Body of pancreas (tissue), 4 donors: ENCODE measurements at regions not wholly inside any gene's neighbourhood (a gene's known extent, or its start where the extent isn't known, plus 50 kb on each side); places are given as distances from the start of the nearest gene placed in this dataset.
"Not testable (repeated sequence)": the region's sequence is repeated elsewhere in the genome, so short reads cannot be mapped to it uniquely, and the experiment has no call there.

Experiments
- ATAC-seq: fragments of 150-250 bp; one replicate; pipeline ENCODE4 v1.9.1; 2016
- DNase-seq, 4 donors: peaks; one replicate each; pipeline ENCODE4 v3.0.0-alpha.2; 2019
- H3K27ac ChIP-seq, 4 donors: fragments of 200-600 bp; sonication (generic); 1 replicate in 3 of 4; 2 replicates in 1 of 4; pipeline versions ENCODE4 v1.5.1 to v1.6.1; 2016 to 2019; ENCODE audit warnings: mild to moderate bottlenecking in 1 of 4, mixed read lengths in 1 of 4, moderate library complexity in 1 of 4
- H3K27me3 ChIP-seq, 2 donors: fragments of 200-600 bp; sonication (generic); one replicate each; pipeline ENCODE4 v1.6.0; 2016; ENCODE audit warnings: mild to moderate bottlenecking in 1 of 2
- H3K36me3 ChIP-seq, 2 donors: fragments of 200-600 bp; sonication (generic); replicated peaks in 1 of 2; 2 replicates each; pipeline ENCODE4 v1.5.1; 2016; ENCODE audit warnings: low read depth in 2 of 2; ENCODE audit not compliant: insufficient read depth in 1 of 2
- H3K4me1 ChIP-seq: fragments of 200-600 bp; sonication (generic); one replicate; pipeline ENCODE4 v1.6.0; 2016
- H3K4me3 ChIP-seq, 2 donors: fragments of 200-600 bp; sonication (generic); 1 replicate in 1 of 2; 2 replicates in 1 of 2; pipeline ENCODE4 v1.5.1; 2016 to 2019
- H3K9me3 ChIP-seq, 3 donors: fragments of 200-600 bp; sonication (generic); 1 replicate in 2 of 3; 2 replicates in 1 of 3; pipeline ENCODE4 v1.5.1; 2016
- CTCF ChIP-seq, 7 experiments: fragments of 450-650 bp in 4 of 7; fragments of 200-600 bp in 3 of 7; sonication (generic) in 3 of 7; IDR thresholded peaks; one replicate each; pipeline ENCODE4 v1.5.1; 2016 to 2019; ENCODE audit warnings: antibody characterized with exemption in 7 of 7
- POLR2A ChIP-seq, 3 donors: fragments of 450-650 bp; IDR thresholded peaks; one replicate each; pipeline ENCODE4 v1.6.1; 2016; ENCODE audit warnings: antibody characterized with exemption in 3 of 3, mild to moderate bottlenecking in 2 of 3
- WGBS, 2 donors: methylation state at CpG; one replicate each; pipeline ENCODE4 v1.1.5; 2017; 5-methylcytosine and 5-hydroxymethylcytosine counted together
- intact Hi-C: fragments of 100-400 bp; cut with DNase I; formaldehyde crosslinking; loops from one replicate; pipeline ENCODE4 v1.15.1; 2023

DNA sequence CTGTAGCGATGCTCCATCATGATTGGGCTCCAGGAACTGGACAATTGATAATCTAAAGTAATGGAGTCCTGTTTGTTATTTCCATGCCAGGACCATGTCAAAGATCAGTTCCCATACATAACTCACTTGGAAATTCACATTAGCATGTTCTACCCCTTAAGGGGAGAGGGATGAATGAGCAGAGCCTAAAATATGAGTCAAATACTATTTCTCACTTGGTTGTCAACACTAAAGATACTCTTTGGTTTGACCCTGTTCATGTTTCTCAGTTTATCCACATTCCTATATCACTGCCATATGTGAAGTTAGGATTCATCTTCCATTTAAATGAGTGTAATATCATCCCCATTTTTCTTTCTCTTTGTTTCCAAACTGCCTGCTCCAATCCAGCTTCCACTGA is 321.6 kb upstream of the PAPPA start:
- Histone ChIP-seq H3K27me3 (no peaks in the 10 kb centered on the region), H3K9me3 (no peaks in the 10 kb centered on the region), H3K36me3 (no peaks in the 10 kb centered on the region), H3K4me1 (no peaks in the 10 kb centered on the region), H3K4me3 (no peak overlapping the region), H3K27ac (no peak overlapping the region)
- 80 to 88% methylated on average over 1 of the region's 1 CpG for WGBS, 2 donors
- ATAC-seq (no peak), DNase-seq (no peak)
- TF ChIP-seq CTCF (IDR thresholded peaks at IDR 0.05), result no peak
- no peak for TF ChIP-seq POLR2A (IDR thresholded peaks at IDR 0.05)
- intact Hi-C loops, result no loop called here

DNA sequence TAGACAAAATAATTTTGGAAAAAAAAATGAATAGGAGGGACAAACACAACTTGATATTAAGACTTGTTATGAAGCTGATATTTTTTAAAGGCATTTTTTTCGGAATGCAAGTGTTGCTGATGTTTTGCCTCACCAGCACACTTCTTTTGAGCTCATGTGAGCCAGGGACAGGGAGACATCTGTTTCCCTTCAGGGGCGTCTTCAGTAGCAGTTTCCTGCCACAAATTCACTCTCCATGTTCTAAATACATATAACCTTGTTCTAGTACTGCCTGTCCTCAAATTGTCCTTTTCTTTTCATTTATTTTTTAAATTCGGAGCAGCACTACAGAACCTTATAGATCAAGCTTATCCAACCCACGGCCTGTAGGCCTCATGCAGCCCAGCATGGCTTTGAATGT is 316.0 kb upstream of the PAPPA start:
- intact Hi-C loops, result no loop called here
- 48 to 67% methylated on average over 4 of the region's 4 CpGs for WGBS, 2 donors
- DNase-seq, result peak in 1 of 4 donors; percentile 5

DNA sequence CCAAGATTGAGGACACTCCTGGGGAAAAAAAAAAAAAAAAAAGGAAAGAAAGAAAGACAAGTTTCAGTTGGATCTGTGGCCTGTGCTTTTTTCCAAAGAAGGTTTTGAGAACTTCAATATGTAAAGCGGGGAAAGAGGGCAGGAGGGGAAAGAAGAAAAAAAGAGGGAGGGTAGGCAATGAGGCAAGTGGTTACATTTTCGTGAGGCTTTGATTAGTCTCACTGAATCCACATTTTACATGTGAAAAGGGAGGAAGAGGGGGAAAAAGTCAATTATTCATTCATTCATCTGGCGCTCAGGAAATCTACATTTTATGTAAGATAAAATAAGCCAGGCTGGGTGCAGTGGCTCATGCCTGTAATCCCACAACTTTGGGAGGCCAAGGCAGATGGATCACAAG is 315.2 kb upstream of the PAPPA start:
- 68 to 83% methylated on average over 3 of the region's 3 CpGs for WGBS, 2 donors
- DNase-seq (no peak), ATAC-seq (no peak)
- Histone ChIP-seq H3K4me1 (no peaks in the 10 kb centered on the region), H3K36me3 (no peaks in the 10 kb centered on the region), H3K27me3 (no peaks in the 10 kb centered on the region), H3K9me3 (no peaks in the 10 kb centered on the region), H3K4me3 (no peak overlapping the region), H3K27ac (no peak overlapping the region)
- TF ChIP-seq CTCF (IDR thresholded peaks at IDR 0.05) (no peak), POLR2A (IDR thresholded peaks at IDR 0.05) (no peak)
- intact Hi-C loops, result no loop called here

More for the DNA sequence above, 316.0 kb upstream of the PAPPA start:
- H3K4me1 ChIP-seq, result no peaks in the 10 kb centered on the region
- no peak overlapping the region for H3K27ac ChIP-seq
- no peaks in the 10 kb centered on the region for H3K36me3 ChIP-seq
- H3K27me3 ChIP-seq, result no peaks in the 10 kb centered on the region
- ATAC-seq, result no peak
- H3K4me3 ChIP-seq, result no peak overlapping the region
- TF ChIP-seq CTCF (IDR thresholded peaks at IDR 0.05), result no peak
- TF ChIP-seq POLR2A (IDR thresholded peaks at IDR 0.05), result no peak
- H3K9me3 ChIP-seq, result no peaks in the 10 kb centered on the region

GRCh38 chr9:115844433-115844832 is 309.2 kb upstream of the PAPPA start:
- H3K27ac ChIP-seq, H3K4me3 ChIP-seq, intact Hi-C loops, H3K4me1 ChIP-seq, H3K36me3 ChIP-seq, H3K9me3 ChIP-seq, H3K27me3 ChIP-seq, DNase-seq, ATAC-seq: not testable (repeated sequence)
- 75 to 82% methylated on average over 8 of the region's 8 CpGs for WGBS, 2 donors

DNA sequence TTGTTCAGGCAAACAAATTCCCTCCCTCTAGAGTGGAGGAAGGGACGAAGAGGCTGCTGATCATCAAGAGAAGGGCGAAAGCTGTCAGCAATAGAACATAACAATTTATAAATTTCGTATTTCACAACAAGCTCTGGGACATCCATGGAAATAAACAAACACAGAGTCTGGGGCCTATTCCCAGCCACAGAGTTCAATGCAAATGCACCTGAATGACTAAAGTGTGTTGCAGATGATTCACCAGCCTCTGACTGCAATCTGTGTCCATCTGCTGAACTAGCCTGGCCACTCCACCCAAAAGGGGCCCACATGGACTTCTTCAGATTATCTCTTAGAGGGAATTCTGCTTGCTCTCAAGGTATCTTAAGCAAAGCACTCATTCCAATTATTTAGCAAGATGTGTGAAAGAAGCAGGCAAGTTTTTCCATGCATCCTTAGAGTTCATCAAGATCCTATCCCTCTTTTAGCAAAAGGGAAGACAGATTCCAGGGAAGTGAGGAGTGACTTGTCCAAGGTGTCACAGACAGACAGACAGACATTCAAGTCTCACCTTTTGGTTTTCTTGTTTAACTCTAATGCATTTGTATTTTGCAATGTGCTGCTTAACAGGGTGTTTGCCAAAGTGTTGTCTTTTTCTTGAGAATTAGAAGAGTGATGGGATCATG is 307.8 kb upstream of the PAPPA start:
- peak in 1 of 4 donors; percentile 2 for DNase-seq
- no peaks in the 10 kb centered on the region for H3K36me3 ChIP-seq
- H3K4me1 ChIP-seq, result no peaks in the 10 kb centered on the region
- no peaks in the 10 kb centered on the region for H3K9me3 ChIP-seq
- intact Hi-C loops, result no loop called here
- no peak for ATAC-seq
- no peaks in the 10 kb centered on the region for H3K27me3 ChIP-seq
- WGBS, 2 donors, result 53 to 64% methylated on average over 3 of the region's 3 CpGs
- TF ChIP-seq POLR2A (IDR thresholded peaks at IDR 0.05), result no peak
- TF ChIP-seq CTCF (IDR thresholded peaks at IDR 0.05), result no peak
- no peak overlapping the region for H3K4me3 ChIP-seq
- no peak overlapping the region for H3K27ac ChIP-seq
